H1 (cell line): ENCODE measurements at regions not wholly inside any gene's neighbourhood (a gene's known extent, or its start where the extent isn't known, plus 50 kb on each side); places are given as distances from the start of the nearest gene placed in this dataset.

Experiments used
- CTCF ChIA-PET: fragments of 300-600 bp; sonication (Branson Sonifier 250); formaldehyde crosslinking; loops from one replicate; lab custom pipeline; 2021; ENCODE audit not compliant: partially characterized antibody; lab: Charles Lee
- POLR2A ChIA-PET: fragments of 300-600 bp; sonication (Branson Sonifier 250); formaldehyde crosslinking; loops from one replicate; lab custom pipeline; 2021; ENCODE audit warnings: inconsistent platforms; ENCODE audit not compliant: partially characterized antibody; lab: Charles Lee
- DNase-seq, 2 experiments: peaks; one replicate each; pipeline versions ENCODE4 v3.0.0 to v3.0.0-alpha.2; 2010 to 2022; ENCODE audit warnings: low spot score in 2 of 2, low read depth in 1 of 2, mixed read lengths in 1 of 2
- FAIRE-seq: peaks from 2 replicates; lab custom pipeline; 2011; peaks lifted over from hg19 to GRCh38; lab: Jason Lieb, UNC
- H2AFZ ChIP-seq: 2 replicates; pipeline ENCODE4 v1.8.1; 2012; ENCODE audit warnings: low read length, inconsistent platforms
- H2AK5ac ChIP-seq: 2 replicates; pipeline ENCODE4 v1.6.1; 2013; ENCODE audit warnings: low read depth, low read length
- H2BK120ac ChIP-seq: replicated peaks from 2 replicates; pipeline ENCODE3; 2013; ENCODE audit warnings: low read depth, low read length, inconsistent platforms
- H2BK12ac ChIP-seq: 2 replicates; pipeline ENCODE4 v1.6.1; 2013; ENCODE audit warnings: low read depth, low read length
- H2BK15ac ChIP-seq: 2 replicates; pipeline ENCODE4 v1.6.1; 2013; ENCODE audit warnings: low read length
- H2BK20ac ChIP-seq: 2 replicates; pipeline ENCODE4 v1.6.1; 2013; ENCODE audit warnings: low read length
- H2BK5ac ChIP-seq: 2 replicates; pipeline ENCODE4 v1.6.1; 2013; ENCODE audit warnings: low read depth, low read length
- H3K14ac ChIP-seq: 2 replicates; pipeline ENCODE4 v1.6.1; 2013; ENCODE audit warnings: inconsistent platforms; ENCODE audit not compliant: insufficient read length
- H3K18ac ChIP-seq: 2 replicates; pipeline ENCODE4 v1.6.1; 2013; ENCODE audit warnings: low read length; ENCODE audit errors: extremely low read depth
- H3K23ac ChIP-seq: 2 replicates; pipeline ENCODE4 v1.6.1; 2013; ENCODE audit warnings: inconsistent platforms; ENCODE audit not compliant: insufficient read length
- H3K23me2 ChIP-seq: 2 replicates; pipeline ENCODE4 v1.6.1; 2013; ENCODE audit warnings: low read depth, low read length
- H3K27ac ChIP-seq: 2 replicates; pipeline ENCODE4 v1.6.1; 2011; ENCODE audit warnings: low read depth, low read length, inconsistent platforms
- H3K27me3 ChIP-seq, 4 experiments: replicated peaks in 1 of 4; 1 replicate in 1 of 4; 2 replicates in 3 of 4; pipeline versions ENCODE4 v1.6.1 to v1.8.1; 2011 to 2013; ENCODE audit warnings: low read length in 3 of 4, mild to moderate bottlenecking in 3 of 4, inconsistent platforms in 2 of 4, mixed read lengths in 2 of 4, moderate library complexity in 1 of 4; ENCODE audit not compliant: control insufficient read depth in 3 of 4, insufficient read depth in 3 of 4; ENCODE audit errors: extremely low read depth in 1 of 4
- H3K36me3 ChIP-seq, 4 experiments: 2 replicates each; pipeline versions ENCODE4 v1.6.1 to v1.8.1; 2011 to 2013; ENCODE audit warnings: mild to moderate bottlenecking in 4 of 4, low read length in 3 of 4, moderate library complexity in 2 of 4, control low read depth in 1 of 4, inconsistent platforms in 1 of 4; ENCODE audit not compliant: insufficient read depth in 4 of 4, control insufficient read depth in 2 of 4
- H3K4ac ChIP-seq: replicated peaks from 2 replicates; pipeline ENCODE3; 2013; ENCODE audit warnings: low read length, low read depth, mixed read lengths, inconsistent platforms; ENCODE audit not compliant: insufficient read length
- H3K4me1 ChIP-seq, 4 experiments: replicated peaks in 1 of 4; 1 replicate in 1 of 4; 2 replicates in 3 of 4; pipeline versions ENCODE4 v1.6.1 to v1.8.1; 2011 to 2013; ENCODE audit warnings: low read length in 3 of 4, inconsistent platforms in 2 of 4, mixed read lengths in 1 of 4; ENCODE audit not compliant: insufficient read depth in 4 of 4, control insufficient read depth in 3 of 4
- H3K4me2 ChIP-seq, 2 experiments: 2 replicates each; pipeline versions ENCODE4 v1.6.1 to v1.8.1; 2011 to 2013; ENCODE audit warnings: low read depth in 2 of 2, low read length in 2 of 2, control low read depth in 1 of 2, inconsistent platforms in 1 of 2, mild to moderate bottlenecking in 1 of 2; ENCODE audit not compliant: insufficient read depth in 1 of 2
- H3K4me3 ChIP-seq, 4 experiments: fragments of 200-600, 300-600 bp in 1 of 4; sonication (generic), shearing (Covaris generic), sonication (Bioruptor Twin) in 1 of 4; 2 replicates each; pipeline versions ENCODE4 v1.5.1 to v1.8.1; 2011 to 2016; ENCODE audit warnings: low read length in 4 of 4, low read depth in 3 of 4, control low read depth in 2 of 4, inconsistent platforms in 2 of 4, mild to moderate bottlenecking in 2 of 4, mixed read lengths in 1 of 4, moderate library complexity in 1 of 4; ENCODE audit not compliant: insufficient read depth in 2 of 4; ENCODE audit errors: extremely low read depth in 1 of 4
- H3K56ac ChIP-seq: replicated peaks from 2 replicates; pipeline ENCODE3; 2013; ENCODE audit warnings: low read depth, mild to moderate bottlenecking, mixed read lengths, low read length, inconsistent platforms; ENCODE audit not compliant: insufficient read length
- H3K79me1 ChIP-seq: 2 replicates; pipeline ENCODE4 v1.6.1; 2013; ENCODE audit warnings: low read depth, low read length, control low read depth
- H3K79me2 ChIP-seq, 2 experiments: 2 replicates each; pipeline versions ENCODE4 v1.6.1 to v1.8.1; 2012 to 2013; ENCODE audit warnings: low read length in 2 of 2, mild to moderate bottlenecking in 2 of 2, inconsistent platforms in 1 of 2; ENCODE audit not compliant: insufficient read depth in 2 of 2, control insufficient read depth in 1 of 2
- H3K9ac ChIP-seq, 4 experiments: replicated peaks in 1 of 4; 1 replicate in 1 of 4; 2 replicates in 3 of 4; pipeline versions ENCODE4 v1.6.1 to v1.8.1; 2011 to 2013; ENCODE audit warnings: low read depth in 3 of 4, low read length in 3 of 4, control low read depth in 2 of 4, mild to moderate bottlenecking in 2 of 4, moderate library complexity in 2 of 4, inconsistent platforms in 1 of 4; ENCODE audit errors: extremely low read depth in 1 of 4
- H3K9me3 ChIP-seq, 2 experiments: 2 replicates each; pipeline versions ENCODE4 v1.6.1 to v1.8.1; 2012 to 2013; ENCODE audit warnings: mild to moderate bottlenecking in 2 of 2, moderate library complexity in 2 of 2, control low read depth in 1 of 2, inconsistent platforms in 1 of 2, low read depth in 1 of 2, low read length in 1 of 2, mixed read lengths in 1 of 2; ENCODE audit not compliant: insufficient read depth in 2 of 2
- H4K20me1 ChIP-seq, 2 experiments: replicated peaks in 1 of 2; 2 replicates each; pipeline versions ENCODE3 to v1.8.1; 2011 to 2013; ENCODE audit warnings: inconsistent platforms in 2 of 2, low read length in 2 of 2, mild to moderate bottlenecking in 1 of 2; ENCODE audit not compliant: insufficient read depth in 2 of 2, control insufficient read depth in 1 of 2
- H4K5ac ChIP-seq: 2 replicates; pipeline ENCODE4 v1.6.1; 2013; ENCODE audit warnings: low read length, low read depth, mixed read lengths, inconsistent platforms; ENCODE audit not compliant: insufficient read length
- H4K8ac ChIP-seq: 2 replicates; pipeline ENCODE4 v1.8.0; 2013; ENCODE audit warnings: mild to moderate bottlenecking, moderate library complexity, low read length, inconsistent platforms; ENCODE audit not compliant: insufficient read depth; ENCODE audit errors: extremely low read depth
- H4K91ac ChIP-seq: replicated peaks from 2 replicates; pipeline ENCODE3; 2013; ENCODE audit warnings: low read length, mixed read lengths, inconsistent platforms; ENCODE audit not compliant: insufficient read length
- BRCA1 ChIP-seq: IDR thresholded peaks from 2 replicates; pipeline ENCODE4 v1.6.1; 2012; ENCODE audit warnings: low read depth, low read length, improper control_type of control experiment
- CBX8 ChIP-seq: fragments of 300-800, 300-1000 bp; sonication (generic); IDR thresholded peaks from 2 replicates; pipeline ENCODE4 v1.7.1; 2016; ENCODE audit warnings: low read depth, low read length, borderline replicate concordance
- CHD2 ChIP-seq: IDR thresholded peaks from 2 replicates; pipeline ENCODE4 v1.6.1; 2012; ENCODE audit warnings: low read length, improper control_type of control experiment
- CREB1 ChIP-seq: IDR thresholded peaks from 2 replicates; pipeline ENCODE4 v1.6.1; 2012; ENCODE audit warnings: inconsistent platforms
- EGR1 ChIP-seq: IDR thresholded peaks from 2 replicates; pipeline ENCODE4 v1.6.1; 2011; ENCODE audit warnings: low read depth, low read length, borderline replicate concordance
- NRF1 ChIP-seq: IDR thresholded peaks from 2 replicates; pipeline ENCODE4 v1.6.1; 2011; ENCODE audit warnings: mild to moderate bottlenecking, low read depth, low read length, improper control_type of control experiment
- RAD21 ChIP-seq, 2 experiments: IDR thresholded peaks in 1 of 2; conservative IDR thresholded peaks in 1 of 2; 2 replicates each; pipeline ENCODE4 v1.6.1; 2011; ENCODE audit warnings: low read depth in 2 of 2, low read length in 2 of 2, improper control_type of control experiment in 1 of 2, inconsistent platforms in 1 of 2, mild to moderate bottlenecking in 1 of 2, moderate library complexity in 1 of 2
- RNF2 ChIP-seq: fragments of 200-900, 300-1000 bp; sonication (generic); IDR thresholded peaks from 2 replicates; pipeline ENCODE4 v1.7.1; 2016; ENCODE audit warnings: borderline replicate concordance, low read depth, mild to moderate bottlenecking, antibody characterized with exemption, low read length; ENCODE audit not compliant: poor library complexity, severe bottlenecking; ENCODE audit errors: missing control alignments
- TBP ChIP-seq: IDR thresholded peaks from 2 replicates; pipeline ENCODE4 v1.6.1; 2011; ENCODE audit warnings: low read depth, low read length, improper control_type of control experiment
- TCF12 ChIP-seq: IDR thresholded peaks from 2 replicates; pipeline ENCODE4 v1.6.1; 2011; ENCODE audit warnings: low read depth, mild to moderate bottlenecking, low read length
- TEAD4 ChIP-seq: IDR thresholded peaks from 2 replicates; pipeline ENCODE4 v1.6.1; 2012; ENCODE audit warnings: low read depth, low read length, inconsistent platforms, mixed read lengths
- YY1 ChIP-seq: IDR thresholded peaks from 2 replicates; pipeline ENCODE4 v1.6.1; 2011; ENCODE audit warnings: low read depth, mild to moderate bottlenecking, low read length
- WGBS, 2 experiments: shearing (Covaris generic) in 1 of 2; methylation state at CpG; one replicate each; pipeline versions ENCODE4 v1.1.6 to v1.1.7; 2013 to 2015; ENCODE audit warnings: low lambda C conversion rate in 2 of 2, mixed read lengths in 2 of 2, inconsistent platforms in 1 of 2, low coverage in 1 of 2, missing lambda C conversion rate in 1 of 2; ENCODE audit not compliant: insufficient replicate concordance in 2 of 2, insufficient coverage in 1 of 2, insufficient read length in 1 of 2; ENCODE audit errors: extremely low coverage in 1 of 2, missing lambda C conversion rate in 1 of 2; 5-methylcytosine and 5-hydroxymethylcytosine counted together

GRCh38 chr5:67515762-67516161, 319.2 kb upstream of the CD180 start:
- Histone ChIP-seq H2AFZ (no peak overlapping the region), H2BK15ac (no peak overlapping the region), H3K23me2 (no peaks in the 10 kb centered on the region), H3K79me1 (no peaks in the 10 kb centered on the region), H2BK5ac (no peak overlapping the region), H4K20me1 (no peaks in the 10 kb centered on the region), H2BK12ac (no peak overlapping the region), H4K91ac (no peak overlapping the region), H3K27ac (no peak overlapping the region), H4K5ac (no peak overlapping the region), H3K4ac (no peak overlapping the region), H3K9me3 (no peaks in the 10 kb centered on the region), H2AK5ac (no peak overlapping the region), H3K27me3 (no peaks in the 10 kb centered on the region), H2BK20ac (no peak overlapping the region), H3K56ac (no peak overlapping the region), H3K4me3 (no peak overlapping the region), H3K4me2 (no peak overlapping the region), H3K79me2 (no peaks in the 10 kb centered on the region), H2BK120ac (no peak overlapping the region), H3K4me1 (no peaks in the 10 kb centered on the region), H4K8ac (no peak overlapping the region), H3K23ac (no peak overlapping the region), H3K9ac (no peak overlapping the region), H3K36me3 (no peaks in the 10 kb centered on the region), H3K14ac (no peak overlapping the region), H3K18ac (no peak overlapping the region)
- ChIA-PET CTCF (no interaction called here), POLR2A (no interaction called here)
- FAIRE-seq (no peak), DNase-seq (no peak)
- WGBS, 2 experiments: 86% methylated on average over 2 of the region's 2 CpGs; no CpG with 5 or more reads in 1 of the 2 experiments
- TF ChIP-seq NRF1: no peak
- no peak for TF ChIP-seq TCF12
- no peak for TF ChIP-seq TBP
- no peak for TF ChIP-seq TEAD4
- no peak for TF ChIP-seq RNF2
- no peak for TF ChIP-seq BRCA1
- TF ChIP-seq CBX8: no peak
- TF ChIP-seq CREB1: no peak
- TF ChIP-seq RAD21 (IDR thresholded peaks at IDR 0.05 in 1 of 2, conservative IDR thresholded peaks at IDR 0.05 in 1 of 2; ENCODE audit: low read depth in 2 of 2, low read length in 2 of 2): no peak
- TF ChIP-seq YY1: no peak
- TF ChIP-seq CHD2: no peak
- no peak for TF ChIP-seq EGR1
